ENCODE measurements at regions not wholly inside any gene's neighbourhood (a gene's known extent, or its start where the extent isn't known, plus 50 kb on each side); places are given as distances from the start of the nearest gene placed in this dataset.

- TF ChIP-seq ZNF615 (CRISPR knock-in tag; IDR thresholded peaks at IDR 0.05; ENCODE audit: borderline replicate concordance) (no peak), POLR2AphosphoS2 (IDR thresholded peaks at IDR 0.05; ENCODE audit: low read depth, low read length) (no peak), SP4 (CRISPR knock-in tag; IDR thresholded peaks at IDR 0.05) (no peak), MED13 (CRISPR knock-in tag; IDR thresholded peaks at IDR 0.05) (peak; percentile 73; the same call in 1 of the 2 replicates), ZNF720 (CRISPR knock-in tag; IDR thresholded peaks at IDR 0.05) (no peak), ZNF670 (CRISPR knock-in tag; IDR thresholded peaks at IDR 0.05; ENCODE audit: borderline replicate concordance) (peak; percentile 64; the same call in 1 of the 2 replicates), ZNF205 (CRISPR knock-in tag; IDR thresholded peaks at IDR 0.05) (no peak), ZNF3 (CRISPR knock-in tag; IDR thresholded peaks at IDR 0.05) (no peak), MED1 (CRISPR knock-in tag; IDR thresholded peaks at IDR 0.05) (peak; percentile 92), ZNF317 (CRISPR knock-in tag; IDR thresholded peaks at IDR 0.05) (no peak; the same call in 1 of the 2 replicates), ZNF263 (CRISPR knock-in tag; IDR thresholded peaks at IDR 0.05) (no peak), SATB2 (CRISPR knock-in tag; IDR thresholded peaks at IDR 0.05) (no peak), SPEN (CRISPR knock-in tag; IDR thresholded peaks at IDR 0.05; ENCODE audit: low read depth) (peak; percentile 17; the same call in 1 of the 2 replicates), ZNF687 (CRISPR knock-in tag; IDR thresholded peaks at IDR 0.05) (peak; percentile 82), NFKBIZ (CRISPR knock-in tag; IDR thresholded peaks at IDR 0.05) (no peak), MAFG (CRISPR knock-in tag; IDR thresholded peaks at IDR 0.05) (no peak), KLF12 (CRISPR knock-in tag; IDR thresholded peaks at IDR 0.05; ENCODE audit: borderline replicate concordance) (no peak), YEATS2 (CRISPR knock-in tag; IDR thresholded peaks at IDR 0.05; ENCODE audit: borderline replicate concordance) (no peak), SMAD3 (CRISPR knock-in tag; IDR thresholded peaks at IDR 0.05) (no peak), GABPB1 (CRISPR knock-in tag; IDR thresholded peaks at IDR 0.05) (0 out of 2 replicates have a peak, but pooled peaks have one; percentile 20), HMG20B (CRISPR knock-in tag; conservative IDR thresholded peaks at IDR 0.05) (no peak), RXRB (CRISPR knock-in tag; IDR thresholded peaks at IDR 0.05; ENCODE audit: borderline replicate concordance) (peak; percentile 58; the same call in 1 of the 2 replicates), ZNF562 (CRISPR knock-in tag; IDR thresholded peaks at IDR 0.05; ENCODE audit: borderline replicate concordance) (no peak)
- TF ChIP-seq, protein P1, sequence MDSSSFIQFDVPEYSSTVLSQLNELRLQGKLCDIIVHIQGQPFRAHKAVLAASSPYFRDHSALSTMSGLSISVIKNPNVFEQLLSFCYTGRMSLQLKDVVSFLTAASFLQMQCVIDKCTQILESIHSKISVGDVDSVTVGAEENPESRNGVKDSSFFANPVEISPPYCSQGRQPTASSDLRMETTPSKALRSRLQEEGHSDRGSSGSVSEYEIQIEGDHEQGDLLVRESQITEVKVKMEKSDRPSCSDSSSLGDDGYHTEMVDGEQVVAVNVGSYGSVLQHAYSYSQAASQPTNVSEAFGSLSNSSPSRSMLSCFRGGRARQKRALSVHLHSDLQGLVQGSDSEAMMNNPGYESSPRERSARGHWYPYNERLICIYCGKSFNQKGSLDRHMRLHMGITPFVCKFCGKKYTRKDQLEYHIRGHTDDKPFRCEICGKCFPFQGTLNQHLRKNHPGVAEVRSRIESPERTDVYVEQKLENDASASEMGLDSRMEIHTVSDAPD (CRISPR knock-in tag; IDR thresholded peaks at IDR 0.05): 0 out of 2 replicates have a peak, but pooled peaks have one; percentile 53
- TF ChIP-seq, protein P2, sequence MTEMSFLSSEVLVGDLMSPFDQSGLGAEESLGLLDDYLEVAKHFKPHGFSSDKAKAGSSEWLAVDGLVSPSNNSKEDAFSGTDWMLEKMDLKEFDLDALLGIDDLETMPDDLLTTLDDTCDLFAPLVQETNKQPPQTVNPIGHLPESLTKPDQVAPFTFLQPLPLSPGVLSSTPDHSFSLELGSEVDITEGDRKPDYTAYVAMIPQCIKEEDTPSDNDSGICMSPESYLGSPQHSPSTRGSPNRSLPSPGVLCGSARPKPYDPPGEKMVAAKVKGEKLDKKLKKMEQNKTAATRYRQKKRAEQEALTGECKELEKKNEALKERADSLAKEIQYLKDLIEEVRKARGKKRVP (CRISPR knock-in tag; IDR thresholded peaks at IDR 0.05): no peak
These were observed 104.8 kb upstream of the DPT start (continued) for GRCh38 chr1:168833801-168834224.
